ENCODE measurements at regions not wholly inside any gene's neighbourhood (a gene's known extent, or its start where the extent isn't known, plus 50 kb on each side); places are given as distances from the start of the nearest gene placed in this dataset.

GRCh38 chr1:67888216-67889106 is 55.2 kb upstream of the GNG12 start:
- TF ChIP-seq, protein P1, sequence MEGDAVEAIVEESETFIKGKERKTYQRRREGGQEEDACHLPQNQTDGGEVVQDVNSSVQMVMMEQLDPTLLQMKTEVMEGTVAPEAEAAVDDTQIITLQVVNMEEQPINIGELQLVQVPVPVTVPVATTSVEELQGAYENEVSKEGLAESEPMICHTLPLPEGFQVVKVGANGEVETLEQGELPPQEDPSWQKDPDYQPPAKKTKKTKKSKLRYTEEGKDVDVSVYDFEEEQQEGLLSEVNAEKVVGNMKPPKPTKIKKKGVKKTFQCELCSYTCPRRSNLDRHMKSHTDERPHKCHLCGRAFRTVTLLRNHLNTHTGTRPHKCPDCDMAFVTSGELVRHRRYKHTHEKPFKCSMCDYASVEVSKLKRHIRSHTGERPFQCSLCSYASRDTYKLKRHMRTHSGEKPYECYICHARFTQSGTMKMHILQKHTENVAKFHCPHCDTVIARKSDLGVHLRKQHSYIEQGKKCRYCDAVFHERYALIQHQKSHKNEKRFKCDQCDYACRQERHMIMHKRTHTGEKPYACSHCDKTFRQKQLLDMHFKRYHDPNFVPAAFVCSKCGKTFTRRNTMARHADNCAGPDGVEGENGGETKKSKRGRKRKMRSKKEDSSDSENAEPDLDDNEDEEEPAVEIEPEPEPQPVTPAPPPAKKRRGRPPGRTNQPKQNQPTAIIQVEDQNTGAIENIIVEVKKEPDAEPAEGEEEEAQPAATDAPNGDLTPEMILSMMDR (conservative IDR thresholded peaks at IDR 0.05), result no peak
- no peak for TF ChIP-seq ZFX (IDR thresholded peaks at IDR 0.05)
